Activated naive CD4-positive, alpha-beta T cell treated with anti-CD3 and anti-CD28 coated beads, Interleukin-2, amount 50 U/mL, for 24 hours (primary cell): ENCODE measurements at regions not wholly inside any gene's neighbourhood (a gene's known extent, or its start where the extent isn't known, plus 50 kb on each side); places are given as distances from the start of the nearest gene placed in this dataset.

Source experiments
- H3K27ac Mint-ChIP-seq: one replicate; pipeline ENCODE4 v1.8.0; 2021; ENCODE audit warnings: mild to moderate bottlenecking, mixed read lengths
- H3K27me3 Mint-ChIP-seq: one replicate; pipeline ENCODE4 v1.8.0; 2021; ENCODE audit warnings: mixed read lengths
- H3K36me3 Mint-ChIP-seq: one replicate; pipeline ENCODE4 v1.8.0; 2021; ENCODE audit warnings: mixed read lengths
- H3K4me1 Mint-ChIP-seq: one replicate; pipeline ENCODE4 v1.8.0; 2021; ENCODE audit warnings: mixed read lengths
- H3K4me3 Mint-ChIP-seq: one replicate; pipeline ENCODE4 v1.8.0; 2021; ENCODE audit warnings: mild to moderate bottlenecking, mixed read lengths
- H3K9me3 Mint-ChIP-seq: one replicate; pipeline ENCODE4 v1.8.0; 2021; ENCODE audit warnings: mixed read lengths

DNA sequence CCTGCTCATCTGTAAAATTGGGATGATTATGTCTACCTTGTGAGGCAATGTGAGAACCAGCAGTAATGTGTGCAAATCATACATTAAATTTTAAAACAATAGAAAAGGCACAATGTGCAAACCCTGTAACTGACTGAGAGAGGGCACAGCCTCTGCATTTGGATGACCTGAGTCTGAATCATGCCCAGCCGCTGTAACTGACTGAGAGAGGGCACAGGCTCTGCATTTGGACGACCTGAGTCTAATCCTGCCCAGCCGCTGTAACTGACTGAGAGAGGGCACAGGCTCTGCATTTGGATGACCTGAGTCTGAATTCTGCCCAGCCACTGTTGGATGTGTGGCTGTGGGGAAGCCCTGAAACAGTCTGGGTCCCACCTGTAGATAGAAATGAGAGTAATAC is 351.5 kb upstream of the SHH start:
- no peaks in the 10 kb centered on the region for H3K36me3 Mint-ChIP-seq
- H3K27ac Mint-ChIP-seq, result no peak overlapping the region
- H3K4me3 Mint-ChIP-seq, result no peak overlapping the region
- no peaks in the 10 kb centered on the region for H3K9me3 Mint-ChIP-seq
- no peaks in the 10 kb centered on the region for H3K4me1 Mint-ChIP-seq
- H3K27me3 Mint-ChIP-seq, result peaks cover 5% of the 10 kb centered on the region

DNA sequence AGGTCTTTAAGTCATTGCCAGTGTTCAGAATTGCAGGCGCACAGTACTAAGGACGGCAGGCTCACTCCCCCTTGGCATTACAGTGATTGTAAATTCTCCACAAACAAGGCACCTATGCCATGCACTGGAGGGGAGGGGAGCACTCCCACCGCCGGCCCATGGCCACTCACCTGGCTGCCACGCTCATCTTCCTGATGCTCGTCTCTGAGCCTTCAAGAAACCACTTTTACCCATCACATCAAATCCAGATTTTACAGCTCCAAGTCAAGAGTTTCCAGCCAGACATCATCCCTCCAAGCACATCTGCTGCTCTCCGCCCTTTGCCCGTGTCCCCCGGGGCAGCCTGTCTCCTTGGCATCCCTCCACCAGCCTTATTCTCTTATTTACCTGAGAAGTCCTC is 350.2 kb upstream of the SHH start:
- Mint-ChIP-seq H3K4me3 (no peak overlapping the region), H3K4me1 (no peaks in the 10 kb centered on the region), H3K27me3 (peaks cover 5% of the 10 kb centered on the region), H3K9me3 (no peaks in the 10 kb centered on the region), H3K36me3 (no peaks in the 10 kb centered on the region), H3K27ac (no peak overlapping the region)

- H3K27me3 Mint-ChIP-seq, result peaks cover 5% of the 10 kb centered on the region
Measured at GRCh38 chr7:156160811-156161210, 348.5 kb upstream of the SHH start.

DNA sequence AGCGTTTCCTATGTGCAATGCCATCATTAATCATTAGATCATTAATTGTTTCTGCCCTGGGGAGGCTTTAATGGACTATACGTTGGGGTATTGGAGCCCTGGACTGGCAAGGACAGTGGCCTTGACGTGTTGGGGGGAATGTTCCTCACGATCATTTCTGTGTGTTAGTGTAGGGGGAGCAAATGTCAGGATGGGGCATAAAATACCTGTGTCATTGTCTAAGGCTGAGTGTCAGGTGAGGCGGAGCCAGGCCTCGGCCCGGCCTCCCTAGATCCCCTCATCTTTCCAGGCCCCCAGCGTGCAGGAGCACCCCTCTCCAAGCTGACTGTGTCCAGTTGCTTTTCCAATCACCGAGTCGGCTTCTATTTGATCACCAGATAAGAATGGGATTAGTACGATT is 346.4 kb upstream of the SHH start:
- no peaks in the 10 kb centered on the region for H3K36me3 Mint-ChIP-seq
- H3K4me1 Mint-ChIP-seq, result no peaks in the 10 kb centered on the region
- H3K27ac Mint-ChIP-seq, result no peak overlapping the region
- H3K4me3 Mint-ChIP-seq, result no peak overlapping the region
- H3K9me3 Mint-ChIP-seq, result no peaks in the 10 kb centered on the region
- H3K27me3 Mint-ChIP-seq, result peaks cover 5% of the 10 kb centered on the region

More at GRCh38 chr7:156160811-156161210, 348.5 kb upstream of the SHH start:
- Mint-ChIP-seq H3K36me3 (no peaks in the 10 kb centered on the region), H3K9me3 (no peaks in the 10 kb centered on the region), H3K27ac (no peak overlapping the region), H3K4me1 (no peaks in the 10 kb centered on the region), H3K4me3 (no peak overlapping the region)

- Mint-ChIP-seq H3K4me3 (no peak overlapping the region), H3K27me3 (peaks cover 5% of the 10 kb centered on the region), H3K4me1 (no peaks in the 10 kb centered on the region), H3K36me3 (no peaks in the 10 kb centered on the region), H3K9me3 (no peaks in the 10 kb centered on the region), H3K27ac (no peak overlapping the region)
Measured at GRCh38 chr7:156158213-156158612, 345.9 kb upstream of the SHH start.

DNA sequence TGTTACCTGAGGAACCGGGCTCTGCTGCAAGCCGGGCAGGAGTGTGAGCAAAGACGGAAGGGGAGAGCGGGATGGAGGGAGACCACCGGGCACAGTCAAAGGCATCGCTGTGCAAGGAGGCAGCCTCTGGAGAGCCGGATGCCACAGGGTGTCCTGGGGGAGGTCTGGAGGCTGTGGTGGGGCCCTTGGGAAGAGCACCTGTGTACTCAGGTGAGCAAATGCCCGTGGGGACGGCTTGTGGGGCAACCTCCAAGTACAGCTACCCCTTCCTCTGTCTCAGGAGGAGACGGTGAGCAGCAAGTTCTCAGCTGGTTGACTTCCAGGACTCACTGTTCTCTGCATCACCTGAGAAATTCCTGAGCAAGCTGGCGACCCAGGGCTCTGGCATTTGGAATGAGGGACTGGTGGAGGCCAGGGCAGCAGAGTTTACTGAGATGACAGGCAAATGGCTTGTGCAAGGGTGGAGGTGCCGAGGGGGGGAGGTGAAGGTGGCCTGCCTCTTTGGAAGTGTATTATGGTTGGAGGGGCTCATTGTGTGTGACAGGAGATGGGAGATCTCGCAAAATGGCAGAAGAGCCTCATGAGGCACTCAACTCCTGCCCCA is 345.2 kb upstream of the SHH start:
- no peak overlapping the region for H3K27ac Mint-ChIP-seq
- no peak overlapping the region for H3K4me3 Mint-ChIP-seq
- no peaks in the 10 kb centered on the region for H3K36me3 Mint-ChIP-seq
- H3K27me3 Mint-ChIP-seq, result peaks cover 3% of the 10 kb centered on the region
- no peaks in the 10 kb centered on the region for H3K9me3 Mint-ChIP-seq
- no peaks in the 10 kb centered on the region for H3K4me1 Mint-ChIP-seq

- Mint-ChIP-seq H3K27ac (no peak overlapping the region), H3K4me1 (no peaks in the 10 kb centered on the region), H3K9me3 (no peaks in the 10 kb centered on the region), H3K36me3 (no peaks in the 10 kb centered on the region), H3K27me3 (peaks cover 4% of the 10 kb centered on the region), H3K4me3 (no peak overlapping the region)
Measured at GRCh38 chr7:156156734-156157408, 344.6 kb upstream of the SHH start.

DNA sequence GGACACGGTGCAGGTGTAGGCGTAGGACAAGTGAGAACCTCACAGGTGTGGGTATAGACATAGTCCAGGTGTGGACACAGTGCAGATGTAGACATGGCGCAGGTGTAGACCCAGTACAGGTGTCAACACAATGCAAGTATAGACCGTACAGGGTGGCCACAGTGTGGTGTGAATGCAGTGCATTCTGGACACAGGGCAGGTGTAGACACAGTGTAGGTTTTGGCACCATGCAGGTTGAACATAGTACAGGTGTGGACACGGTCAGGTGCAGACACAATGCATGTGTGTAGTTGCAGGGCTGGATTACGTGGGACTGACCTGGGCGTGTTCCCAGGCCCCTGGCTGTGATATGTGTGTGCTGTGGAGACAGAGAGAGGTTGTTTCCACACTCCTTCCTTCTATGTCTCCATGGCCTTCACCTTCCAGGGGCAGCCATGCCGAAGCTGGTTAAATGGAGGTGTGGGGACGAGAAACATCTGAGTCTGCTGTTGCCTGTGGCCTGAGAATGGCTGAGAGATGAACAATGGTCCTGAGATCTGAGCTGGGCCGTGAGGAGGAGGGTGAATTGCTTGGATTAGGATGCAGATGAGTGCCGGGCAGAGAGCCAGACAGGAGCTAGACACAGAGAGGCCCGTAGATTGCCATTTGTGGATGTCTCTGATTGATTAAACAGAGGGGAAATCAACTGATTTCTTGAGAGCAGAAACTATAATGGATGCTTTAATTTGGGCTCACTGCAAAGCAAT is 343.9 kb upstream of the SHH start:
- no peak overlapping the region for H3K4me3 Mint-ChIP-seq
- H3K36me3 Mint-ChIP-seq, result no peaks in the 10 kb centered on the region
- H3K9me3 Mint-ChIP-seq, result no peaks in the 10 kb centered on the region
- peaks cover 6% of the 10 kb centered on the region for H3K27me3 Mint-ChIP-seq
- H3K27ac Mint-ChIP-seq, result no peak overlapping the region
- H3K4me1 Mint-ChIP-seq, result no peaks in the 10 kb centered on the region

- Mint-ChIP-seq H3K36me3 (no peaks in the 10 kb centered on the region), H3K4me1 (no peaks in the 10 kb centered on the region), H3K4me3 (no peak overlapping the region), H3K9me3 (no peaks in the 10 kb centered on the region), H3K27me3 (peaks cover 3% of the 10 kb centered on the region), H3K27ac (no peak overlapping the region)
Measured at GRCh38 chr7:156153590-156153989, 341.3 kb upstream of the SHH start.

- H3K4me3 Mint-ChIP-seq, result no peak overlapping the region
- no peaks in the 10 kb centered on the region for H3K9me3 Mint-ChIP-seq
- no peaks in the 10 kb centered on the region for H3K4me1 Mint-ChIP-seq
- H3K27me3 Mint-ChIP-seq, result peaks cover 4% of the 10 kb centered on the region
- no peaks in the 10 kb centered on the region for H3K36me3 Mint-ChIP-seq
- H3K27ac Mint-ChIP-seq, result no peak overlapping the region
Measured at GRCh38 chr7:156152390-156152789, 340.1 kb upstream of the SHH start.

GRCh38 chr7:156151658-156152057 is 339.4 kb upstream of the SHH start:
- H3K4me1 Mint-ChIP-seq, result no peaks in the 10 kb centered on the region
- H3K27me3 Mint-ChIP-seq, result peaks cover 4% of the 10 kb centered on the region
- H3K36me3 Mint-ChIP-seq, result no peaks in the 10 kb centered on the region
- H3K9me3 Mint-ChIP-seq, result no peaks in the 10 kb centered on the region
- H3K27ac Mint-ChIP-seq, result no peak overlapping the region
- H3K4me3 Mint-ChIP-seq, result no peak overlapping the region

DNA sequence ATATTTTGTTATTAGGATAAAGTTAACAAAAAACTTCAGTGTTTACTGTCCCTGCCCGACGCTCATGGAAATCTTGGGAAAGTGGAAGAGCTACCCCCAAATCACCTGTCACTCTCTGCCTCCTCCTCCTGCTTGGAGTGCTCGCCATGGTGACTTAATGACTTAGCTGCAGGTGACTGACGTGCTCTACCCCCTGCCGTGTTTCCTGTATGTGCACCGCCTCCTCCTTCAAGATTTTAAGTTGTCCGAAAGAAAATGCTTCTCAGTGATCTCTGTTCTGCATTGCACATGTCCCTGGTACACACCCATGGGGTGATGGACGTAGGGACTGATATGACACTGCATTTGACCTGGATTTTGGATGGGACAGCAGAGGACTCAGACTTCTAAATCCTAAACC is 338.8 kb upstream of the SHH start:
- H3K27ac Mint-ChIP-seq, result no peak overlapping the region
- H3K36me3 Mint-ChIP-seq, result no peaks in the 10 kb centered on the region
- peaks cover 4% of the 10 kb centered on the region for H3K27me3 Mint-ChIP-seq

DNA sequence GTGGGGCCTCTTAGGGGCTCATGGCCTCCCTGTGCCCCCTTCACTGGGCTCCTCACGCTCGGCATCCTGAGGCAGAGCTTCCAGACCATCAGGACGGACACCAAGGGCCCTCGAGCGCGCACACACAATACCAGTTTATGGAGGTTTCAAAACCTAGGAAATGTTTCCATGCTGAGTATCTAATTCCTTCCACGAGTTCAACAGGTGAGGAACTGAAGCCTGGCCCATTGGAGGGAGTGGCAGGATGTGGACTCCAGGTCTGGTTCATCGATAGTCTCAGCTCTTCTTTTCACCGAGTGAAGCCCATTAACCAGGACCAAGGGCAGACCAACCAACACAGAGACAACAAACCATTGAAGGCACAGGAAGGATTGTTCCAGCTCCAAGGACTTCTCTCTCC is 336.7 kb upstream of the SHH start:
- H3K36me3 Mint-ChIP-seq, result no peaks in the 10 kb centered on the region
- no peaks in the 10 kb centered on the region for H3K4me1 Mint-ChIP-seq
- H3K27me3 Mint-ChIP-seq, result peaks cover 4% of the 10 kb centered on the region
- no peaks in the 10 kb centered on the region for H3K9me3 Mint-ChIP-seq
- H3K4me3 Mint-ChIP-seq, result no peak overlapping the region
- H3K27ac Mint-ChIP-seq, result no peak overlapping the region

More for the DNA sequence above, 338.8 kb upstream of the SHH start:
- no peak overlapping the region for H3K4me3 Mint-ChIP-seq
- no peaks in the 10 kb centered on the region for H3K4me1 Mint-ChIP-seq
- H3K9me3 Mint-ChIP-seq, result no peaks in the 10 kb centered on the region

- Mint-ChIP-seq H3K4me1 (no peaks in the 10 kb centered on the region), H3K27ac (no peak overlapping the region), H3K27me3 (peaks cover 4% of the 10 kb centered on the region), H3K36me3 (no peaks in the 10 kb centered on the region), H3K9me3 (no peaks in the 10 kb centered on the region), H3K4me3 (no peak overlapping the region)
Measured at GRCh38 chr7:156148547-156148946, 336.3 kb upstream of the SHH start.

GRCh38 chr7:156147756-156148504 is 335.7 kb upstream of the SHH start:
- Mint-ChIP-seq H3K4me3 (no peak overlapping the region), H3K4me1 (no peaks in the 10 kb centered on the region), H3K9me3 (no peaks in the 10 kb centered on the region), H3K36me3 (no peaks in the 10 kb centered on the region), H3K27me3 (peaks cover 4% of the 10 kb centered on the region), H3K27ac (no peak overlapping the region)

- Mint-ChIP-seq H3K4me3 (no peak overlapping the region), H3K36me3 (no peaks in the 10 kb centered on the region), H3K4me1 (no peaks in the 10 kb centered on the region), H3K27ac (no peak overlapping the region), H3K9me3 (no peaks in the 10 kb centered on the region), H3K27me3 (peaks cover 4% of the 10 kb centered on the region)
Measured at GRCh38 chr7:156147104-156147503, 334.8 kb upstream of the SHH start.
